IMR-90 (cell line): ENCODE measurements at regions not wholly inside any gene's neighbourhood (a gene's known extent, or its start where the extent isn't known, plus 50 kb on each side); places are given as distances from the start of the nearest gene placed in this dataset.

Source experiments
- ATAC-seq: fragments of 200-7000 bp; cut with Tn5 transposase; 2 replicates; pipeline ENCODE4 v1.9.1; 2020; ENCODE audit warnings: low read depth, mild to moderate bottlenecking, moderate library complexity
- BruUV-seq: library from RNA; stranded (reverse); fragments of 400-500 nt; replicated peaks from 2 replicates; lab custom pipeline; 2021; lab: Mats Ljungman, UMichigan
- CTCF ChIA-PET: fragments of 300-600 bp; formaldehyde crosslinking; extraction: SDS; loops from one replicate; lab custom pipeline; 2021; ENCODE audit warnings: antibody characterized with exemption; lab: Yijun Ruan, JAX
- POLR2A ChIA-PET: fragments of 300-600 bp; sonication (Branson Sonifier 250); formaldehyde crosslinking; loops from one replicate; lab custom pipeline; 2022; ENCODE audit warnings: antibody characterized with exemption; ENCODE audit not compliant: unreplicated experiment; lab: Charles Lee
- DNase-seq: peaks from one replicate; pipeline ENCODE4 v3.0.0; 2013
- H2AFZ ChIP-seq: replicated peaks from 2 replicates; pipeline ENCODE3; 2013; ENCODE audit warnings: low read length, mild to moderate bottlenecking; ENCODE audit not compliant: poor library complexity
- H2AK5ac ChIP-seq: 2 replicates; pipeline ENCODE4 v1.6.1; 2013; ENCODE audit warnings: low read depth, low read length, inconsistent platforms
- H2AK9ac ChIP-seq: replicated peaks from 2 replicates; pipeline ENCODE3; 2013; ENCODE audit warnings: mild to moderate bottlenecking, low read depth, low read length, moderate library complexity; ENCODE audit not compliant: poor library complexity
- H2BK120ac ChIP-seq: 2 replicates; pipeline ENCODE4 v1.6.1; 2013; ENCODE audit warnings: low read depth, low read length, inconsistent platforms
- H2BK15ac ChIP-seq: 3 replicates; pipeline ENCODE4 v1.6.1; 2013; ENCODE audit warnings: low read depth, low read length, inconsistent platforms
- H2BK20ac ChIP-seq: 2 replicates; pipeline ENCODE4 v1.6.1; 2013; ENCODE audit warnings: low read depth, mild to moderate bottlenecking, inconsistent platforms, low read length, moderate library complexity
- H2BK5ac ChIP-seq: 2 replicates; pipeline ENCODE4 v1.6.1; 2013; ENCODE audit warnings: mild to moderate bottlenecking, low read depth, low read length, inconsistent platforms; ENCODE audit not compliant: poor library complexity, severe bottlenecking
- H3K14ac ChIP-seq: replicated peaks from 2 replicates; pipeline ENCODE4 v1.6.1; 2013; ENCODE audit warnings: low read depth, low read length, inconsistent platforms
- H3K18ac ChIP-seq: 2 replicates; pipeline ENCODE4 v1.6.1; 2013; ENCODE audit warnings: low read depth, low read length, control low read depth
- H3K23ac ChIP-seq: 2 replicates; pipeline ENCODE4 v1.6.1; 2013; ENCODE audit warnings: low read depth, low read length, inconsistent platforms
- H3K27ac ChIP-seq: 2 replicates; pipeline ENCODE4 v1.5.1; 2013; ENCODE audit warnings: mild to moderate bottlenecking, control low read depth, low read length; ENCODE audit not compliant: insufficient read depth
- H3K27me3 ChIP-seq: 2 replicates; pipeline ENCODE4 v1.6.1; 2013; ENCODE audit warnings: low read length; ENCODE audit not compliant: control insufficient read depth, insufficient read depth
- H3K36me3 ChIP-seq: 2 replicates; pipeline ENCODE4 v1.6.1; 2013; ENCODE audit warnings: low read length, mixed read lengths; ENCODE audit not compliant: control insufficient read depth, insufficient read depth
- H3K4ac ChIP-seq: 2 replicates; pipeline ENCODE4 v1.6.1; 2013; ENCODE audit warnings: low read depth, low read length, inconsistent platforms
- H3K4me1 ChIP-seq: 2 replicates; pipeline ENCODE4 v1.6.1; 2013; ENCODE audit warnings: low read length, mixed read lengths; ENCODE audit not compliant: control insufficient read depth, insufficient read depth
- H3K4me2 ChIP-seq: 2 replicates; pipeline ENCODE4 v1.6.1; 2013; ENCODE audit warnings: low read depth, mild to moderate bottlenecking, control low read depth, low read length, moderate library complexity
- H3K4me3 ChIP-seq: 2 replicates; pipeline ENCODE4 v1.5.1; 2013; ENCODE audit warnings: low read depth, mild to moderate bottlenecking, control low read depth, low read length, moderate library complexity; ENCODE audit not compliant: insufficient read depth
- H3K56ac ChIP-seq: 2 replicates; pipeline ENCODE4 v1.6.1; 2013; ENCODE audit warnings: low read length, inconsistent platforms; ENCODE audit not compliant: insufficient read depth; ENCODE audit errors: extremely low read depth
- H3K79me1 ChIP-seq, 2 experiments: 2 replicates each; pipeline ENCODE4 v1.6.1; 2013; ENCODE audit warnings: low read length in 2 of 2, inconsistent platforms in 1 of 2, low read depth in 1 of 2
- H3K9ac ChIP-seq: 2 replicates; pipeline ENCODE4 v1.6.1; 2013; ENCODE audit warnings: low read depth, low read length, control low read depth
- H3K9me1 ChIP-seq: 2 replicates; pipeline ENCODE4 v1.6.1; 2013; ENCODE audit warnings: low read length, inconsistent platforms; ENCODE audit not compliant: insufficient read depth
- H3K9me3 ChIP-seq: 2 replicates; pipeline ENCODE4 v1.6.1; 2013; ENCODE audit warnings: low read length; ENCODE audit not compliant: control insufficient read depth, insufficient read depth
- H4K20me1 ChIP-seq: 2 replicates; pipeline ENCODE4 v1.6.1; 2013; ENCODE audit warnings: low read length, inconsistent platforms; ENCODE audit not compliant: insufficient read depth
- H4K5ac ChIP-seq: 2 replicates; pipeline ENCODE4 v1.6.1; 2013; ENCODE audit warnings: mild to moderate bottlenecking, low read depth, low read length, control low read depth
- H4K8ac ChIP-seq, 2 experiments: 2 replicates each; pipeline ENCODE4 v1.6.1; 2013; ENCODE audit warnings: low read depth in 2 of 2, low read length in 2 of 2, control low read depth in 1 of 2, inconsistent platforms in 1 of 2
- H4K91ac ChIP-seq: 2 replicates; pipeline ENCODE4 v1.6.1; 2013; ENCODE audit warnings: low read depth, low read length, inconsistent platforms; ENCODE audit not compliant: insufficient read depth
- CEBPB ChIP-seq: IDR thresholded peaks from 2 replicates; pipeline ENCODE4 v1.6.1; 2012; ENCODE audit warnings: low read depth, low read length, improper control_type of control experiment
- CHD1 ChIP-seq: IDR thresholded peaks from 2 replicates; pipeline ENCODE4 v1.6.1; 2012; ENCODE audit warnings: low read depth, low read length, improper control_type of control experiment
- CTCF ChIP-seq: conservative IDR thresholded peaks from 2 replicates; pipeline ENCODE4 v1.5.1; 2012; ENCODE audit warnings: mild to moderate bottlenecking, low read depth, low read length, improper control_type of control experiment
- ELK1 ChIP-seq: fragments of 150-350 bp; IDR thresholded peaks from 2 replicates; pipeline ENCODE4 v1.6.1; 2016; ENCODE audit warnings: low read depth, mild to moderate bottlenecking, low read length, moderate library complexity, borderline replicate concordance
- MAFK ChIP-seq: IDR thresholded peaks from 2 replicates; pipeline ENCODE4 v1.6.1; 2012; ENCODE audit warnings: low read depth, low read length, improper control_type of control experiment
- NFE2L2 ChIP-seq: fragments of 150-350 bp; IDR thresholded peaks from 2 replicates; pipeline ENCODE4 v1.6.1; 2016; ENCODE audit warnings: low read depth, mild to moderate bottlenecking, low read length
- POLR2A ChIP-seq: IDR thresholded peaks from 2 replicates; pipeline ENCODE4 v1.6.1; 2012; ENCODE audit warnings: mild to moderate bottlenecking, low read depth, low read length
- RCOR1 ChIP-seq: IDR thresholded peaks from 2 replicates; pipeline ENCODE4 v1.6.1; 2012; ENCODE audit warnings: mild to moderate bottlenecking, low read length, improper control_type of control experiment; ENCODE audit not compliant: insufficient replicate concordance
- WGBS, 2 experiments: methylation state at CpG; one replicate each; pipeline versions ENCODE4 v1.1.5 to v1.1.7; 2013; ENCODE audit warnings: missing lambda C conversion rate in 2 of 2; ENCODE audit not compliant: insufficient read length in 1 of 2; ENCODE audit errors: extremely low coverage in 2 of 2; 5-methylcytosine and 5-hydroxymethylcytosine counted together
- dilution Hi-C: fragments of 300-500 bp; cut with HindIII; formaldehyde crosslinking; loops from one replicate; pipeline ENCODE4 v1.14.3; 2018; ENCODE audit warnings: low sequenced_read_pairs; ENCODE audit not compliant: unreplicated experiment
- in situ Hi-C: fragments of 300-500 bp; cut with MboI; formaldehyde crosslinking; loops from 3 replicates; pipeline ENCODE4 v1.14.3; 2019; ENCODE audit warnings: low sequenced_read_pairs, inconsistent platforms, mixed read lengths
- intact Hi-C: fragments of 100-400 bp; cut with micrococcal nuclease; formaldehyde crosslinking; loops from 2 replicates; pipeline ENCODE4 v1.10.0; 2022

GRCh38 chr5:67291066-67291465, 94.5 kb upstream of the CD180 start:
- Histone ChIP-seq H3K27me3 (no peaks in the 10 kb centered on the region), H3K23ac (no peak overlapping the region; the same call in 1 of the 2 replicates), H3K14ac (0 out of 2 replicates have a peak overlapping the region, but pooled peaks have one; percentile 38), H4K5ac (no peak overlapping the region; the same call in 1 of the 2 replicates), H3K27ac (no peak overlapping the region), H3K9me3 (no peaks in the 10 kb centered on the region), H3K79me1 (no peaks in the 10 kb centered on the region), H3K36me3 (no peaks in the 10 kb centered on the region), H3K4me3 (no peak overlapping the region), H3K4me1 (peaks cover 3% of the 10 kb centered on the region), H2BK20ac (peak overlapping the region; percentile 38; the same call in 1 of the 2 replicates), H2AK5ac (no peak overlapping the region), H2AFZ (no peak overlapping the region), H3K9ac (no peak overlapping the region), H2BK120ac (0 out of 2 replicates have a peak overlapping the region, but pooled peaks have one; percentile 39), H4K91ac (no peak overlapping the region), H3K4ac (no peak overlapping the region; the same call in 1 of the 2 replicates), H3K4me2 (0 out of 2 replicates have a peak overlapping the region, but pooled peaks have one; percentile 25), H2BK15ac (no peak overlapping the region; the same call in 2 of the 3 replicates), H2AK9ac (no peak overlapping the region), H2BK5ac (no peak overlapping the region), H4K8ac (peak overlapping the region in 1 of 2 experiments; percentile 22; a peak in 1 of 4 replicates), H3K18ac (no peak overlapping the region; the same call in 1 of the 2 replicates), H3K56ac (no peak overlapping the region), H4K20me1 (no peaks in the 10 kb centered on the region), H3K9me1 (peaks cover 4% of the 10 kb centered on the region; the same call in 1 of the 2 replicates)
- POLR2A ChIA-PET: interaction anchor here (0.6 kb wide), 1 partner anchor 926 kb away, joined by 3 read pairs; no protein-coding TSS in a partner anchor
- in situ Hi-C loops (no loop called here), intact Hi-C loops (no loop called here), dilution Hi-C loops (no loop called here)
- BruUV-seq: no TSS peak
- TF ChIP-seq NFE2L2 (no peak), CHD1 (no peak), CEBPB (no peak), ELK1 (no peak), POLR2A (no peak), RCOR1 (no peak), MAFK (no peak), CTCF (no peak)
- CTCF ChIA-PET: interaction anchor here (0.6 to 1.1 kb wide), 2 partner anchors 12 to 342 kb away, joined by 3 to 6 read pairs; no protein-coding TSS in a partner anchor
- DNase-seq (no peak), ATAC-seq (no peak)
- WGBS, 2 experiments: no CpG with 5 or more reads among the region's 4 CpGs
